Gastroesophageal sphincter (tissue), 3 donors: ENCODE measurements at regions not wholly inside any gene's neighbourhood (a gene's known extent, or its start where the extent isn't known, plus 50 kb on each side); places are given as distances from the start of the nearest gene placed in this dataset.

Experiments used
- CTCF ChIP-seq, 4 experiments: fragments of 200-600 bp in 2 of 4; fragments of 450-650 bp in 2 of 4; sonication (generic) in 1 of 4; IDR thresholded peaks; one replicate each; pipeline ENCODE4 v1.5.1; 2017 to 2019; ENCODE audit warnings: antibody characterized with exemption in 4 of 4, mild to moderate bottlenecking in 2 of 4, moderate library complexity in 2 of 4
- EP300 ChIP-seq: sonication (generic); formaldehyde crosslinking; IDR thresholded peaks from one replicate; pipeline ENCODE4 v1.6.1; 2017; ENCODE audit warnings: antibody characterized with exemption, mild to moderate bottlenecking
- POLR2A ChIP-seq, 2 donors: fragments of 450-650 bp; IDR thresholded peaks; one replicate each; pipeline ENCODE4 v1.6.1; 2017; ENCODE audit warnings: antibody characterized with exemption in 2 of 2, mild to moderate bottlenecking in 2 of 2, moderate library complexity in 1 of 2
- POLR2AphosphoS5 ChIP-seq: sonication (generic); formaldehyde crosslinking; IDR thresholded peaks from one replicate; pipeline ENCODE4 v1.6.1; 2017; ENCODE audit warnings: antibody characterized with exemption

DNA sequence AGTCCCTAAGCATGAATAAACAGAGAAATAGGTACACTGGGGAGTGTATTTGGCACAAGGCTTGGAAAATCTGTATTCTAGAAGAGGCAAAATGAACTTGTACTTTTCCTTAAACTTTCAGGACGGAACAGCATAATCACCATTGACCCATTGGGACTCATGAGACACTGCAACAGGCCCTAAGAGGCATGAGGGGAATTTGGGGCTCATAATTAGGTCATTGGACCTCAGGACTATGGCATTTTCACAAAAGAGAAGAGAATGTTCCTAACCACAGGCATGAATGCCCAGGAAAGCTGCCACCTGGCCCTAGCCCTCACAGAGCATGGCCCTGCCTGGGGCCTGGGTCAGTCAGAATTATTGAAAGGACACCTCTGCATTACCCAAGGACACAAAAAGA, 67.9 kb upstream of the PIK3C3 start:
- TF ChIP-seq CTCF (IDR thresholded peaks at IDR 0.05): no peak
- no peak for TF ChIP-seq POLR2A (IDR thresholded peaks at IDR 0.05)
- no peak for TF ChIP-seq POLR2AphosphoS5
- TF ChIP-seq EP300: no peak
